ENCODE measurements at regions not wholly inside any gene's neighbourhood (a gene's known extent, or its start where the extent isn't known, plus 50 kb on each side); places are given as distances from the start of the nearest gene placed in this dataset.
"Not testable (repeated sequence)": the region's sequence is repeated elsewhere in the genome, so short reads cannot be mapped to it uniquely, and the experiment has no call there.

- no peak for DNase-seq (ENCODE audit: low spot score)
Measured at GRCh38 chr5:125045646-125046045, 299.2 kb upstream of the ZNF608 start.

- DNase-seq (ENCODE audit: low spot score): no peak
Measured at GRCh38 chr5:125046838-125047237, 300.4 kb upstream of the ZNF608 start.

GRCh38 chr5:125047871-125048270 is 301.4 kb upstream of the ZNF608 start:
- DNase-seq (ENCODE audit: low spot score): no peak

- DNase-seq (ENCODE audit: low spot score): no peak
Measured at GRCh38 chr5:125049721-125050702, 303.6 kb upstream of the ZNF608 start.

- no peak for DNase-seq (ENCODE audit: low spot score)
Measured at GRCh38 chr5:125050926-125051325, 304.5 kb upstream of the ZNF608 start.

- DNase-seq (ENCODE audit: low spot score): no peak
Measured at GRCh38 chr5:125052584-125052983, 306.1 kb upstream of the ZNF608 start.

- no peak for DNase-seq (ENCODE audit: low spot score)
Measured at GRCh38 chr5:125053179-125053578, 306.7 kb upstream of the ZNF608 start.

- no peak for DNase-seq (ENCODE audit: low spot score)
Measured at GRCh38 chr5:125054146-125054545, 307.7 kb upstream of the ZNF608 start.

GRCh38 chr5:125056671-125057485 is 310.4 kb upstream of the ZNF608 start:
- DNase-seq (ENCODE audit: low spot score): no peak

GRCh38 chr5:125057912-125058826 is 311.7 kb upstream of the ZNF608 start:
- DNase-seq (ENCODE audit: low spot score): no peak

GRCh38 chr5:125059255-125060002 is 313.0 kb upstream of the ZNF608 start:
- DNase-seq (ENCODE audit: low spot score): no peak

- no peak for DNase-seq (ENCODE audit: low spot score)
Measured at GRCh38 chr5:125061726-125062125, 315.3 kb upstream of the ZNF608 start.

- DNase-seq (ENCODE audit: low spot score): no peak
Measured at GRCh38 chr5:125064621-125065438, 318.4 kb upstream of the ZNF608 start.

- DNase-seq (ENCODE audit: low spot score): no peak
Measured at GRCh38 chr5:125065741-125066140, 319.3 kb upstream of the ZNF608 start.

- DNase-seq (ENCODE audit: low spot score): no peak
Measured at GRCh38 chr5:125070961-125071360, 324.5 kb upstream of the ZNF608 start.

GRCh38 chr5:125073090-125073489 is 326.7 kb upstream of the ZNF608 start:
- DNase-seq (ENCODE audit: low spot score): no peak

GRCh38 chr5:125075567-125075966 is 329.1 kb upstream of the ZNF608 start:
- no peak for DNase-seq (ENCODE audit: low spot score)

GRCh38 chr5:125079028-125079427 is 332.6 kb upstream of the ZNF608 start:
- not testable (repeated sequence) for DNase-seq (ENCODE audit: low spot score)

GRCh38 chr5:125081101-125081500 is 334.7 kb upstream of the ZNF608 start:
- no peak for DNase-seq (ENCODE audit: low spot score)

GRCh38 chr5:125083981-125084380 is 337.5 kb upstream of the ZNF608 start:
- DNase-seq (ENCODE audit: low spot score): no peak
